HepG2 (cell line): ENCODE measurements at regions not wholly inside any gene's neighbourhood (a gene's known extent, or its start where the extent isn't known, plus 50 kb on each side); places are given as distances from the start of the nearest gene placed in this dataset.

Experiments used
- ATAC-seq: fragments of 200-7000 bp; cut with Tn5 transposase; 3 replicates; pipeline ENCODE4 v1.9.1; 2020; ENCODE audit warnings: mild to moderate bottlenecking, moderate library complexity
- BruUV-seq: library from RNA; stranded (reverse); fragments of 400-500 nt; replicated peaks from 2 replicates; lab custom pipeline; 2021; lab: Mats Ljungman, UMichigan
- CTCF ChIA-PET: fragments of 300-600 bp; formaldehyde crosslinking; extraction: SDS; loops from one replicate; lab custom pipeline; 2021; ENCODE audit warnings: low total read pairs, inconsistent platforms, low intra/inter-chr PET ratio; lab: Yijun Ruan, JAX
- POLR2A ChIA-PET: fragments of 350-600 bp; sonication (Branson Sonifier 250); formaldehyde crosslinking; loops from one replicate; lab custom pipeline; 2020; ENCODE audit warnings: antibody characterized with exemption, inconsistent platforms; lab: Yijun Ruan, JAX
- DNase-seq: peaks from one replicate; pipeline ENCODE4 v3.0.0-alpha.2; 2015; ENCODE audit warnings: low spot score
- FAIRE-seq: peaks from 3 replicates; lab custom pipeline; 2011; peaks lifted over from hg19 to GRCh38; lab: Jason Lieb, UNC
- H2AFZ ChIP-seq: one replicate; pipeline ENCODE4 v1.6.1; 2011; ENCODE audit warnings: low read length, inconsistent platforms
- H3K27ac ChIP-seq: fragments of 300-600 bp; 3 replicates; pipeline ENCODE4 v1.8.0; 2011; ENCODE audit warnings: mixed run types, mild to moderate bottlenecking, mixed read lengths, low read length, inconsistent platforms; ENCODE audit not compliant: insufficient read depth; ENCODE audit errors: extremely low read length
- H3K27me3 ChIP-seq, 2 experiments: fragments of 200-600 bp in 1 of 2; 2 replicates in 1 of 2; 3 replicates in 1 of 2; pipeline versions ENCODE4 v1.6.0 to v1.8.0; 2011; ENCODE audit warnings: low read length in 2 of 2, mild to moderate bottlenecking in 2 of 2, moderate library complexity in 2 of 2, inconsistent platforms in 1 of 2; ENCODE audit not compliant: insufficient read depth in 2 of 2, control insufficient read depth in 1 of 2
- H3K36me3 ChIP-seq, 2 experiments: fragments of 200-600 bp in 1 of 2; replicated peaks in 1 of 2; 2 replicates in 1 of 2; 3 replicates in 1 of 2; pipeline versions ENCODE4 v1.5.1 to v1.8.0; 2011; ENCODE audit warnings: low read length in 2 of 2, inconsistent platforms in 1 of 2; ENCODE audit not compliant: insufficient read depth in 2 of 2, control insufficient read depth in 1 of 2
- H3K4me1 ChIP-seq: 2 replicates; pipeline ENCODE4 v1.5.1; 2012; ENCODE audit warnings: low read length, inconsistent platforms; ENCODE audit not compliant: insufficient read depth
- H3K4me2 ChIP-seq: 2 replicates; pipeline ENCODE4 v1.6.0; 2011; ENCODE audit warnings: low read depth, low read length, inconsistent platforms
- H3K4me3 ChIP-seq, 3 experiments: fragments of 200-600 bp in 1 of 3; sonication (generic), shearing (Covaris generic) in 1 of 3; replicated peaks in 1 of 3; 2 replicates each; pipeline ENCODE4 v1.5.1; 2011 to 2016; ENCODE audit warnings: low read length in 3 of 3, inconsistent platforms in 2 of 3, low read depth in 2 of 3, mild to moderate bottlenecking in 2 of 3, control low read depth in 1 of 3, mixed read lengths in 1 of 3; ENCODE audit not compliant: insufficient read depth in 1 of 3
- H3K79me2 ChIP-seq: one replicate; pipeline ENCODE4 v1.6.1; 2011; ENCODE audit warnings: low read length, inconsistent platforms; ENCODE audit not compliant: insufficient read depth
- H3K9ac ChIP-seq: 2 replicates; pipeline ENCODE4 v1.6.0; 2011; ENCODE audit warnings: mild to moderate bottlenecking, low read depth, low read length, inconsistent platforms; ENCODE audit not compliant: insufficient read depth
- H3K9me3 ChIP-seq: 2 replicates; pipeline ENCODE4 v1.5.1; 2012; ENCODE audit warnings: mild to moderate bottlenecking, low read length
- H4K20me1 ChIP-seq: 2 replicates; pipeline ENCODE4 v1.6.0; 2011; ENCODE audit warnings: inconsistent platforms, mild to moderate bottlenecking, low read length, moderate library complexity; ENCODE audit not compliant: insufficient read depth
- BCL6 ChIP-seq: IDR thresholded peaks from 2 replicates; pipeline ENCODE4 v1.6.1; 2016; ENCODE audit warnings: missing genetic modification reagents, missing compliant biosample characterization
- ESRRA ChIP-seq: sonication (generic); formaldehyde crosslinking; IDR thresholded peaks from 2 replicates; pipeline ENCODE4 v1.5.1; 2020; ENCODE audit warnings: mild to moderate bottlenecking, low read depth, missing genetic modification reagents
- GATAD1 ChIP-seq: IDR thresholded peaks from 2 replicates; pipeline ENCODE4 v1.6.1; 2016; ENCODE audit warnings: missing genetic modification reagents, missing compliant biosample characterization
- HMG20B ChIP-seq: conservative IDR thresholded peaks from 2 replicates; pipeline ENCODE4 v1.6.1; 2016; ENCODE audit warnings: missing genetic modification reagents, missing compliant biosample characterization
- IKZF4 ChIP-seq: sonication (generic); formaldehyde crosslinking; IDR thresholded peaks from 2 replicates; pipeline ENCODE4 v1.5.1; 2020; ENCODE audit warnings: borderline replicate concordance, mild to moderate bottlenecking, low read depth, missing genetic modification reagents; ENCODE audit errors: not compliant biosample characterization
- LCORL ChIP-seq, 2 experiments: fragments of 450-650 bp in 1 of 2; sonication (generic) in 1 of 2; formaldehyde crosslinking in 1 of 2; IDR thresholded peaks; 2 replicates each; pipeline versions ENCODE4 v1.5.0 to v1.6.1; 2017 to 2020; ENCODE audit warnings: antibody characterized with exemption in 1 of 2, missing genetic modification reagents in 1 of 2
- POGZ ChIP-seq: sonication (generic); formaldehyde crosslinking; IDR thresholded peaks from 2 replicates; pipeline ENCODE4 v1.4.0; 2020; ENCODE audit warnings: mild to moderate bottlenecking, missing genetic modification reagents
- ZNF275 ChIP-seq: sonication (generic); formaldehyde crosslinking; IDR thresholded peaks from 2 replicates; pipeline ENCODE4 v1.8.0; 2022; ENCODE audit warnings: missing genetic modification reagents, mild to moderate bottlenecking, inconsistent platforms, borderline replicate concordance
- ZNF350 ChIP-seq: sonication (generic); formaldehyde crosslinking; IDR thresholded peaks from 2 replicates; pipeline ENCODE4 v1.4.0; 2020; ENCODE audit warnings: mild to moderate bottlenecking, low read depth, missing genetic modification reagents, borderline replicate concordance
- ZNF383 ChIP-seq: sonication (generic); formaldehyde crosslinking; IDR thresholded peaks from 2 replicates; pipeline ENCODE4 v1.4.0; 2020; ENCODE audit warnings: missing genetic modification reagents, mild to moderate bottlenecking, borderline replicate concordance
- ZSCAN31 ChIP-seq: sonication (generic); formaldehyde crosslinking; IDR thresholded peaks from 2 replicates; pipeline ENCODE4 v1.5.0; 2020; ENCODE audit warnings: low read depth, mild to moderate bottlenecking, missing genetic modification reagents
- WGBS: methylation state at CpG from one replicate; pipeline ENCODE4 v1.1.6; 2017; ENCODE audit warnings: low lambda C conversion rate; 5-methylcytosine and 5-hydroxymethylcytosine counted together
- in situ Hi-C: cut with HindIII; loops from 2 replicates; pipeline ENCODE4 v1.10.0; 2017; ENCODE audit warnings: low pct_unique_long_range_greater_than_20kb; ENCODE audit not compliant: extremely low pct_ligation_motif_present
- intact Hi-C: fragments of 100-400 bp; cut with micrococcal nuclease; formaldehyde crosslinking; loops from one replicate; pipeline ENCODE4 v1.10.0; 2022; ENCODE audit not compliant: unreplicated experiment

GRCh38 chr7:86950360-86950759 lies 109.1 kb downstream of the ELAPOR2 start (continued):
- TF ChIP-seq HMG20B (CRISPR knock-in tag) (no peak), ZNF383 (CRISPR knock-in tag) (no peak), ZSCAN31 (no peak), ZNF350 (CRISPR knock-in tag) (no peak), ZNF275 (no peak), GATAD1 (no peak), ESRRA (no peak)

GRCh38 chr7:86949779-86950260 lies 109.6 kb downstream of the ELAPOR2 start:
- no peak overlapping the region for H2AFZ ChIP-seq
- no peak overlapping the region for H3K9ac ChIP-seq
- POLR2A ChIA-PET, result no interaction called here
- H3K36me3 ChIP-seq, result no peaks in the 10 kb centered on the region
- H3K4me1 ChIP-seq, result peaks cover 17% of the 10 kb centered on the region
- H3K4me2 ChIP-seq, result no peak overlapping the region
- ATAC-seq, result no peak
- intact Hi-C loops (no loop called here), in situ Hi-C loops (loop anchor here (25.0 kb wide), 1 partner anchor 462 kb away; no protein-coding TSS in a partner anchor)
- BruUV-seq, result no TSS peak
- no peaks in the 10 kb centered on the region for H3K9me3 ChIP-seq
- FAIRE-seq, result no peak
- no peaks in the 10 kb centered on the region for H3K27me3 ChIP-seq
- TF ChIP-seq BCL6 (CRISPR knock-in tag) (no peak), IKZF4 (CRISPR knock-in tag) (no peak), LCORL (IDR thresholded peaks at IDR 0.05) (no peak), LCORL (CRISPR knock-in tag; IDR thresholded peaks at IDR 0.05) (no peak), POGZ (CRISPR knock-in tag) (no peak)
- TF ChIP-seq, all 625 proteins: peak for 0
- Histone ChIP-seq H3K4me3 (no peak overlapping the region), H3K27ac (no peak overlapping the region), H4K20me1 (no peaks in the 10 kb centered on the region), H3K79me2 (no peaks in the 10 kb centered on the region)
- CTCF ChIA-PET, result no interaction called here
- DNase-seq, result no peak
- 60% methylated on average over 1 of the region's 3 CpGs for WGBS
